Smooth muscle cell (in vitro differentiated cells): ENCODE measurements at regions not wholly inside any gene's neighbourhood (a gene's known extent, or its start where the extent isn't known, plus 50 kb on each side); places are given as distances from the start of the nearest gene placed in this dataset.

Experiments used
- DNase-seq: peaks from one replicate; lab custom pipeline; 2025; ENCODE audit not compliant: unreplicated experiment; lab: John Stamatoyannopoulos, UW
- H2AFZ ChIP-seq: fragments of 200-600 bp; sonication (generic); 2 replicates; pipeline ENCODE4 v1.6.0; 2016; ENCODE audit warnings: antibody characterized with exemption, low read depth, mild to moderate bottlenecking
- H3F3A ChIP-seq: fragments of 200-600 bp; sonication (generic); 2 replicates; pipeline ENCODE4 v1.6.0; 2017; ENCODE audit warnings: antibody characterized with exemption, low read depth
- H3K27ac ChIP-seq: fragments of 200-600 bp; sonication (generic); 2 replicates; pipeline ENCODE4 v1.5.1; 2016; ENCODE audit warnings: low read depth, mild to moderate bottlenecking
- H3K27me3 ChIP-seq: fragments of 200-600 bp; sonication (generic); 2 replicates; pipeline ENCODE4 v1.6.1; 2016; ENCODE audit warnings: low read depth, mild to moderate bottlenecking
- H3K36me3 ChIP-seq: fragments of 200-600 bp; sonication (generic); 2 replicates; pipeline ENCODE4 v1.5.1; 2016; ENCODE audit warnings: low read depth
- H3K4me1 ChIP-seq: fragments of 200-600 bp; sonication (generic); 2 replicates; pipeline ENCODE4 v1.5.1; 2016; ENCODE audit warnings: low read depth
- H3K4me2 ChIP-seq: fragments of 200-600 bp; sonication (generic); 2 replicates; pipeline ENCODE4 v1.6.0; 2016; ENCODE audit warnings: mild to moderate bottlenecking
- H3K4me3 ChIP-seq: fragments of 200-600 bp; sonication (generic); 2 replicates; pipeline ENCODE4 v1.5.1; 2016; ENCODE audit warnings: mild to moderate bottlenecking
- H3K79me2 ChIP-seq: fragments of 200-600 bp; sonication (generic); 2 replicates; pipeline ENCODE4 v1.6.0; 2016; ENCODE audit warnings: low read depth, mild to moderate bottlenecking
- H3K9ac ChIP-seq: fragments of 200-600 bp; sonication (generic); 2 replicates; pipeline ENCODE4 v1.6.0; 2016; ENCODE audit warnings: low read depth
- H3K9me3 ChIP-seq: fragments of 200-600 bp; sonication (generic); replicated peaks from 2 replicates; pipeline ENCODE4 v1.5.1; 2016; ENCODE audit warnings: low read depth
- H4K20me1 ChIP-seq: fragments of 200-600 bp; sonication (generic); 2 replicates; pipeline ENCODE4 v1.6.0; 2016; ENCODE audit warnings: low read depth
- WGBS: methylation state at CpG from one replicate; pipeline ENCODE4 v1.1.7; 2016; ENCODE audit warnings: low lambda C conversion rate; 5-methylcytosine and 5-hydroxymethylcytosine counted together
- TF ChIP-seq, protein P1 (sequence below): fragments of 200-600 bp; sonication (generic); IDR thresholded peaks from 2 replicates; pipeline ENCODE4 v1.5.1; 2017; ENCODE audit warnings: borderline replicate concordance, mild to moderate bottlenecking, antibody characterized with exemption; ENCODE audit not compliant: insufficient read depth, poor library complexity, severe bottlenecking

GRCh38 chr2:176729706-176730569 is 460.7 kb downstream of the MTX2 start:
- no peaks in the 10 kb centered on the region for H4K20me1 ChIP-seq
- H3K27me3 ChIP-seq: peaks cover 3% of the 10 kb centered on the region
- no peaks in the 10 kb centered on the region for H3K36me3 ChIP-seq
- H3K4me2 ChIP-seq: no peak overlapping the region
- H2AFZ ChIP-seq: no peak overlapping the region
- no peak for DNase-seq
- TF ChIP-seq, protein P1, sequence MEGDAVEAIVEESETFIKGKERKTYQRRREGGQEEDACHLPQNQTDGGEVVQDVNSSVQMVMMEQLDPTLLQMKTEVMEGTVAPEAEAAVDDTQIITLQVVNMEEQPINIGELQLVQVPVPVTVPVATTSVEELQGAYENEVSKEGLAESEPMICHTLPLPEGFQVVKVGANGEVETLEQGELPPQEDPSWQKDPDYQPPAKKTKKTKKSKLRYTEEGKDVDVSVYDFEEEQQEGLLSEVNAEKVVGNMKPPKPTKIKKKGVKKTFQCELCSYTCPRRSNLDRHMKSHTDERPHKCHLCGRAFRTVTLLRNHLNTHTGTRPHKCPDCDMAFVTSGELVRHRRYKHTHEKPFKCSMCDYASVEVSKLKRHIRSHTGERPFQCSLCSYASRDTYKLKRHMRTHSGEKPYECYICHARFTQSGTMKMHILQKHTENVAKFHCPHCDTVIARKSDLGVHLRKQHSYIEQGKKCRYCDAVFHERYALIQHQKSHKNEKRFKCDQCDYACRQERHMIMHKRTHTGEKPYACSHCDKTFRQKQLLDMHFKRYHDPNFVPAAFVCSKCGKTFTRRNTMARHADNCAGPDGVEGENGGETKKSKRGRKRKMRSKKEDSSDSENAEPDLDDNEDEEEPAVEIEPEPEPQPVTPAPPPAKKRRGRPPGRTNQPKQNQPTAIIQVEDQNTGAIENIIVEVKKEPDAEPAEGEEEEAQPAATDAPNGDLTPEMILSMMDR: no peak
- no peaks in the 10 kb centered on the region for H3K79me2 ChIP-seq
- no peaks in the 10 kb centered on the region for H3K9me3 ChIP-seq
- no peaks in the 10 kb centered on the region for H3K4me1 ChIP-seq
- no peak overlapping the region for H3K27ac ChIP-seq
- no peaks in the 10 kb centered on the region for H3F3A ChIP-seq
- no peak overlapping the region for H3K9ac ChIP-seq
- no peak overlapping the region for H3K4me3 ChIP-seq
- 92% methylated on average over 1 of the region's 1 CpG for WGBS

DNA sequence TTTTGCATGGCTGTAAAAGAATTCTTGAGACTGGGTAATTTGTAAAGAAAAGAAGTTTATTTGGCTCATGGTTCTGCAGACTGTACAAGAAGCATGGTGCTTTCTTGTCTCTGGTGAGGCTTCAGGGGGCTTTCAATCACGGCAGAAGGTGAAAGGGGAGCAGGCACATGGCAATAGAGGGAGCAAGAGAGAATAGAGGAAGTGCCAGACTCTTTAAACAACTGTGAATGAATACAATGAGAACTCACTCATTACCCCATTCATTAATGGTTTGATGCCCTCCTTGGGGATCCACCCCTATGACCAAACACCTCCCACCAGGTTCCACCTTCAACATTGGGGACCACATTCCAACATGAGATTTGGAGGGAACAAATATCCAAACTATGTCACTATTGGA is 463.5 kb downstream of the MTX2 start:
- H4K20me1 ChIP-seq: no peaks in the 10 kb centered on the region
- no peaks in the 10 kb centered on the region for H3K36me3 ChIP-seq
- no peaks in the 10 kb centered on the region for H3K79me2 ChIP-seq
- no peak overlapping the region for H3K27ac ChIP-seq
- H2AFZ ChIP-seq: no peak overlapping the region
- H3K9me3 ChIP-seq: no peaks in the 10 kb centered on the region
- peaks cover 3% of the 10 kb centered on the region for H3K27me3 ChIP-seq
- H3K4me2 ChIP-seq: no peak overlapping the region
- TF ChIP-seq, protein P1: no peak
- no peaks in the 10 kb centered on the region for H3F3A ChIP-seq
- 63% methylated on average over 1 of the region's 1 CpG for WGBS
- no peak for DNase-seq
- no peaks in the 10 kb centered on the region for H3K4me1 ChIP-seq
- no peak overlapping the region for H3K4me3 ChIP-seq
- no peak overlapping the region for H3K9ac ChIP-seq

DNA sequence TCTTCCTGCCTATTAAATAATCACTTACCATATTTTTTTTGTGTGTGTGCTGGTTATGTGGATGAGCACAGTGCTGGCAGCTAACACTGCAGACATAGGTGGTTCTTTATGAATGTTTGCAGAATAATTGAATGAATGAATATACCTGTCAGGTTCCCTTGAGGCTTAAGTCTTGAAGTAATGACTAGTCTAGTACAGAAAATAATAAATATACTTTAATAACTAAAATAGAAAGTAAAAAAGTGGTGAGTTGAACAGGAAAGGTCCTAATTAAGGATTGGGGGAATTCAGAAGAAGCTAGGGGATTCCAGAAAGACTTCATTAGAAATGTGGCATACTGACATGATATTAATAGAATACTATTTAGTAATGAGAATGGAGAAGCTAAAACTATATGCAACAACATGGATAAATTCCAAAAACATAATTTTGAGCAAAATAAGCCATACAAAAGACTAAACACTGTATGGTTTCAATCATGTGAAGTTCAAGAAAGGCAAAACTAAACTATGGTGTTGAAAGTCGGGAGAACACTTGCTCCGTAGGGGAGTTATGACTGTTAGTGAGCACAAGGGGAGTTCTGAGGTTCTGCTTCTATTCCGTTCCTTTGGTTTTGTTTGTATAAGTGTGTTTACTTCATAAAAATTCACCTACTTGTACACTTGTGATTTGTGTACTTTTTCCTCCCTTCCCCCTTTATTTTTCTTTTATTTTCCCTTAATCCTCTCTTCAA is 464.6 kb downstream of the MTX2 start:
- Histone ChIP-seq H2AFZ (no peak overlapping the region), H3K27me3 (peaks cover 3% of the 10 kb centered on the region), H3K9ac (no peak overlapping the region), H3K36me3 (no peaks in the 10 kb centered on the region), H3K27ac (no peak overlapping the region), H3K4me1 (no peaks in the 10 kb centered on the region), H3K79me2 (no peaks in the 10 kb centered on the region), H3K4me3 (no peak overlapping the region), H3K4me2 (no peak overlapping the region), H4K20me1 (no peaks in the 10 kb centered on the region), H3K9me3 (no peaks in the 10 kb centered on the region), H3F3A (no peaks in the 10 kb centered on the region)
- WGBS: 95% methylated on average over 3 of the region's 3 CpGs
- TF ChIP-seq, protein P1: no peak
- no peak for DNase-seq
